Neural progenitor cell (in vitro differentiated cells): ENCODE measurements at regions not wholly inside any gene's neighbourhood (a gene's known extent, or its start where the extent isn't known, plus 50 kb on each side); places are given as distances from the start of the nearest gene placed in this dataset.

ENCODE experiments used
- CTCF ChIP-seq: fragments of 200-600 bp; sonication (generic); IDR thresholded peaks from 2 replicates; pipeline ENCODE4 v1.5.1; 2017; ENCODE audit warnings: antibody characterized with exemption, mild to moderate bottlenecking
- EZH2 ChIP-seq: fragments of 200-600 bp; sonication (generic); IDR thresholded peaks from 2 replicates; pipeline ENCODE4 v1.6.1; 2017; ENCODE audit warnings: antibody characterized with exemption, mild to moderate bottlenecking, moderate library complexity

- TF ChIP-seq CTCF (no peak), EZH2 (no peak)
These were observed 850.6 kb downstream of the TYW1 start for GRCh38 chr7:67847092-67847787.
